ENCODE measurements at regions not wholly inside any gene's neighbourhood (a gene's known extent, or its start where the extent isn't known, plus 50 kb on each side); places are given as distances from the start of the nearest gene placed in this dataset.

- TF ChIP-seq FOXA2 (IDR thresholded peaks at IDR 0.05) (no peak), HNF4G (IDR thresholded peaks at IDR 0.05) (no peak), EGR1 (IDR thresholded peaks at IDR 0.05; ENCODE audit: low read depth in 2 of 2) (no peak), TAF1 (conservative IDR thresholded peaks at IDR 0.05) (no peak)
- TF ChIP-seq, protein P1, sequence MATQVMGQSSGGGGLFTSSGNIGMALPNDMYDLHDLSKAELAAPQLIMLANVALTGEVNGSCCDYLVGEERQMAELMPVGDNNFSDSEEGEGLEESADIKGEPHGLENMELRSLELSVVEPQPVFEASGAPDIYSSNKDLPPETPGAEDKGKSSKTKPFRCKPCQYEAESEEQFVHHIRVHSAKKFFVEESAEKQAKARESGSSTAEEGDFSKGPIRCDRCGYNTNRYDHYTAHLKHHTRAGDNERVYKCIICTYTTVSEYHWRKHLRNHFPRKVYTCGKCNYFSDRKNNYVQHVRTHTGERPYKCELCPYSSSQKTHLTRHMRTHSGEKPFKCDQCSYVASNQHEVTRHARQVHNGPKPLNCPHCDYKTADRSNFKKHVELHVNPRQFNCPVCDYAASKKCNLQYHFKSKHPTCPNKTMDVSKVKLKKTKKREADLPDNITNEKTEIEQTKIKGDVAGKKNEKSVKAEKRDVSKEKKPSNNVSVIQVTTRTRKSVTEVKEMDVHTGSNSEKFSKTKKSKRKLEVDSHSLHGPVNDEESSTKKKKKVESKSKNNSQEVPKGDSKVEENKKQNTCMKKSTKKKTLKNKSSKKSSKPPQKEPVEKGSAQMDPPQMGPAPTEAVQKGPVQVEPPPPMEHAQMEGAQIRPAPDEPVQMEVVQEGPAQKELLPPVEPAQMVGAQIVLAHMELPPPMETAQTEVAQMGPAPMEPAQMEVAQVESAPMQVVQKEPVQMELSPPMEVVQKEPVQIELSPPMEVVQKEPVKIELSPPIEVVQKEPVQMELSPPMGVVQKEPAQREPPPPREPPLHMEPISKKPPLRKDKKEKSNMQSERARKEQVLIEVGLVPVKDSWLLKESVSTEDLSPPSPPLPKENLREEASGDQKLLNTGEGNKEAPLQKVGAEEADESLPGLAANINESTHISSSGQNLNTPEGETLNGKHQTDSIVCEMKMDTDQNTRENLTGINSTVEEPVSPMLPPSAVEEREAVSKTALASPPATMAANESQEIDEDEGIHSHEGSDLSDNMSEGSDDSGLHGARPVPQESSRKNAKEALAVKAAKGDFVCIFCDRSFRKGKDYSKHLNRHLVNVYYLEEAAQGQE (IDR thresholded peaks at IDR 0.05): no peak
Measured at GRCh38 chr2:176574484-176575236, 305.4 kb downstream of the MTX2 start (continued).

DNA sequence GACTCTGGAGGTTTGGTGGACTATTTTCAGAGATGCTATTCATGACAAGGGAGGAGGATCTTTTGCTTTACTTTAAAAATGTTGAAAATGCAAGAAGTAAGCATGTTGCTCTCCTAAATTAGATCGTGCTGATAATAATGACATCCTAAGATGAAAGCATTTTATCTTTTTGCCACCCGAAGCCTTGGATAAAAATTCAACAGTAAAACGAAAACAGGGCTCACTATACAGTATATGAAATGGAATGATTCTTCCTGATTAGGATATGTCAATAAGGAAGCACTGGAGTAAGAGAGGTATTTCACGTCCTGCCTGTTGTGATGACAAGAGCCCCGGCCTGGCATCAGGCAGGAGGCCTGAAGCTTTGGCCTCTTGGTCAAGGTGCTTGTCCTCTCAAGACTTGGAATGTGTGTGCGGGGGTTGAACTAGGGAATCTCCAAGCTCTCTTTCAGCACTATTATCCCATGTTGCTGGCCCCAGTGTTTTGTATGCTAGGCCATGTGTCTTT lies 306.0 kb downstream of the MTX2 start:
- no peaks in the 10 kb centered on the region for H3K9me3 ChIP-seq (ENCODE audit: control insufficient read depth in 4 of 4, low read length in 3 of 4)
- H3K36me3 ChIP-seq (ENCODE audit: control insufficient read depth in 4 of 4, insufficient read depth in 3 of 4, low read depth in 1 of 4, low read length in 3 of 4): no peaks in the 10 kb centered on the region
- 84% methylated on average over 6 of the region's 6 CpGs for WGBS
- H3K4me3 ChIP-seq (ENCODE audit: low read depth in 1 of 3, low read length in 3 of 3): no peak overlapping the region
- peaks cover 0 to 2% (median 0%) of the 10 kb centered on the region in 4 donors for H3K27me3 ChIP-seq (ENCODE audit: control insufficient read depth in 4 of 4, insufficient read depth in 4 of 4, low read length in 3 of 4)
- no peaks in the 10 kb centered on the region for H3K4me1 ChIP-seq (ENCODE audit: control insufficient read depth in 4 of 4, insufficient read depth in 4 of 4, low read length in 3 of 4)
- no peak overlapping the region for H3K9ac ChIP-seq (ENCODE audit: low read depth in 1 of 2, low read length in 2 of 2)
- H3K27ac ChIP-seq (ENCODE audit: low read depth in 1 of 2, low read length in 2 of 2): no peak overlapping the region
- TF ChIP-seq ZBTB33 (IDR thresholded peaks at IDR 0.05) (no peak), HNF4A (conservative IDR thresholded peaks at IDR 0.05) (no peak), NR2F2 (IDR thresholded peaks at IDR 0.05) (no peak), TAF1 (conservative IDR thresholded peaks at IDR 0.05) (no peak), ATF3 (IDR thresholded peaks at IDR 0.05) (no peak), FOXA2 (IDR thresholded peaks at IDR 0.05) (no peak), YY1 (IDR thresholded peaks at IDR 0.05) (no peak), JUND (IDR thresholded peaks at IDR 0.05) (no peak), EGR1 (IDR thresholded peaks at IDR 0.05; ENCODE audit: low read depth in 2 of 2) (no peak), RXRA (IDR thresholded peaks at IDR 0.05) (no peak), FOXA1 (IDR thresholded peaks at IDR 0.05) (no peak), SP1 (IDR thresholded peaks at IDR 0.05) (no peak), CTCF (IDR thresholded peaks at IDR 0.05; ENCODE audit: low read depth, low read length, missing input control) (no peak), HNF4G (IDR thresholded peaks at IDR 0.05) (no peak), RAD21 (IDR thresholded peaks at IDR 0.05) (no peak), GABPA (IDR thresholded peaks at IDR 0.05 in 1 of 2, conservative IDR thresholded peaks at IDR 0.05 in 1 of 2) (no peak)
- TF ChIP-seq, protein P1 (IDR thresholded peaks at IDR 0.05): no peak
- TF ChIP-seq, protein P2, sequence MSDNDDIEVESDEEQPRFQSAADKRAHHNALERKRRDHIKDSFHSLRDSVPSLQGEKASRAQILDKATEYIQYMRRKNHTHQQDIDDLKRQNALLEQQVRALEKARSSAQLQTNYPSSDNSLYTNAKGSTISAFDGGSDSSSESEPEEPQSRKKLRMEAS (IDR thresholded peaks at IDR 0.05): no peak
- no peak for DNase-seq (ENCODE audit: low spot score)
